GM21360 (cell line): ENCODE measurements at regions not wholly inside any gene's neighbourhood (a gene's known extent, or its start where the extent isn't known, plus 50 kb on each side); places are given as distances from the start of the nearest gene placed in this dataset.

Experiments used
- ATAC-seq: cut with Tn5 transposase; IDR thresholded peaks from one replicate; pipeline ENCODE4 v1.9.1; 2021; ENCODE audit warnings: mild to moderate bottlenecking, moderate library complexity; ENCODE audit not compliant: unreplicated experiment

DNA sequence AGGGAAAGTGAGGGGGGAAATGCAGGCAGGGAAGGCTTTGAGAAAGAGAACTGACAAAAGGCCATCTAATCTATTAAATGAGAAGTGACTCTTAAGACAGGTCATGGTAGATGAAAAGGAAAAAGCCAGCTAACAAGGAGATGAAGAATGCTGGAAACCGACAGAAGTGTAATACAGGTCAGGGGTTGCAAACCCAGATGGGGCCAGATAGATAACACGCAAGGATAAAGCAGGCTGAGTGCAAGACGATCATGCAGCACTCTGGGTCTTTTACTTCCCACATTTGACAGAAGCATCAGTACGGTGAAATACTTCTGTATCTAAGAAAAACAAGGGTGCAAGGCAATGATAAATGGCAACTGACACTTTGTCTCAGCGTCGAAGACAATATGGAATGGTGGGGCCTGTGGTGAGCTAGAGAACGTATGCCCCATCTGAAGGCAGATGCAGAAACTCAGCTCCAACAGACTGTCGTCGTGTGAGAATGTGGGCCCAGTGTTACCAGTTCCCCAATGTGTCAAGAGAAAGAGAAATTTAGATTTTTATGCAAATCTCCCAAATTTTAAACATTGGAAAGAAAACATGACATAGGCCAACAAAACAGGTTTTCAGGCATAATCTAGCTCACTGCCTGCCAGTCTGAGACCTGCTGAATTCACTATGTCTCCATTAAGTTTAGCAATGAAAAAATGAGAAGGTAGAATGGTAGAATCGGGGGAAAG, 187.4 kb downstream of the PHLDA1 start:
- no peak for ATAC-seq

GRCh38 chr12:75842090-75842489, 189.5 kb downstream of the PHLDA1 start:
- ATAC-seq = no peak

- no peak for ATAC-seq
These were observed 190.6 kb downstream of the PHLDA1 start for GRCh38 chr12:75840994-75841355.

GRCh38 chr12:75838309-75838708, 193.3 kb downstream of the PHLDA1 start:
- ATAC-seq = no peak

GRCh38 chr12:75837700-75838099, 193.9 kb downstream of the PHLDA1 start:
- ATAC-seq = no peak

DNA sequence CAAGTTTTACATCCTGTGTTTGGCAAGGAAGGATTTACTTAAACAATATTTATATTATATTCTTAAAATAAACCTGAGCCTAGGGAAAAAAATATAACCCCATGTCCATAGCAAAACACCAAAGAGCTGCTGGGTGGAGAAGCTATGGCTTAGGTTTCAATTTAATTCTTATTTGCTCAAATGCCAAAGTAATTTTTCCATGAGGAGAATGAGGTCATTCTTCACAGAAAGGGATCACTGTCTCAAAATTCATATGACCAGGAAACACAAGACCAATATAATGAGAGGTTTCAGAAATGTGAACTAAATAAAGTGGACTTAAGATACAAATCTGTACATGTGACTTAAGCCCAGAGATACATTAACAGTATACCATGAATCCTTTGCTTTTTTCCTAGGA, 195.0 kb downstream of the PHLDA1 start:
- ATAC-seq = no peak

- no peak for ATAC-seq
These were observed 197.0 kb downstream of the PHLDA1 start for GRCh38 chr12:75834591-75834990.

DNA sequence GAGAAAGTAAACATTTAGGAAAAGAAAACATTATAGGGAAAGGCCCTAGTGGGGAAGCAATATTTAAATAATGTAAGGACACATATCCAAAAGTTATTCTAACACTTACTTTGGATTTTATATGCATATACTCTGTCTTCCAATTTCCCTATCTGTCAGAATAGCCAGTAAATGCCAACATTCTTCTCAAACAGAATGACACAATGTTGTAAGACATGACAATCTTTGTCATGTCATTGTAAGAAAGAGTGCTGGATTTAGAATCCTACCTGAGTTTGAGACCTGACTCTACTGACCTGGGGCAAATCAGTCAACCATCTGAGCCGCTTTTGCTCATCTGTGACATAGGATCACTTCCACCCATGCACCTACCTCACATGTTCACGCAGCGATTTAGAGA, 198.3 kb downstream of the PHLDA1 start:
- ATAC-seq = no peak

DNA sequence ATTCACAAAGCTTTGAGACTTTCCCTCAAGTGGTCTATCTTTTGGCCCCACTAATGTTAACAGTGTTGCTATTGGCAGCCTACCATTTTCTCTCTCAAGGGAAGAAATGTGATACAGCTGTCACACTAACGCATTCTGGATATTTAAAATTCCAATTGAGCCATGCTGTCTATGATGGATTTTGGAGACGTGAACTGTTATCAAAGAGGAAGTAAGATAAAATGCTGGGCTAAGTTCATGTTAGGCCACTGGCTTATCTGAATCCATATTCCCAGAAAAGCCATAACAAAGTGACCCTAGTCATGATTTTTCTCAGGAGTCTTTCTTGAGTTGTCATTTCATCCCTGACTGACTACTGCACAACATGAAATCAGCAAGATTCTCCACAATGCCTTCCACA, 200.2 kb downstream of the PHLDA1 start:
- no peak for ATAC-seq

GRCh38 chr12:75827061-75827460, 204.5 kb downstream of the PHLDA1 start:
- ATAC-seq = no peak

GRCh38 chr12:75825686-75826085, 205.9 kb downstream of the PHLDA1 start:
- no peak for ATAC-seq

- ATAC-seq = no peak
These were observed 208.1 kb downstream of the PHLDA1 start for GRCh38 chr12:75823475-75823874.

GRCh38 chr12:75822416-75822815, 209.2 kb downstream of the PHLDA1 start:
- no peak for ATAC-seq

DNA sequence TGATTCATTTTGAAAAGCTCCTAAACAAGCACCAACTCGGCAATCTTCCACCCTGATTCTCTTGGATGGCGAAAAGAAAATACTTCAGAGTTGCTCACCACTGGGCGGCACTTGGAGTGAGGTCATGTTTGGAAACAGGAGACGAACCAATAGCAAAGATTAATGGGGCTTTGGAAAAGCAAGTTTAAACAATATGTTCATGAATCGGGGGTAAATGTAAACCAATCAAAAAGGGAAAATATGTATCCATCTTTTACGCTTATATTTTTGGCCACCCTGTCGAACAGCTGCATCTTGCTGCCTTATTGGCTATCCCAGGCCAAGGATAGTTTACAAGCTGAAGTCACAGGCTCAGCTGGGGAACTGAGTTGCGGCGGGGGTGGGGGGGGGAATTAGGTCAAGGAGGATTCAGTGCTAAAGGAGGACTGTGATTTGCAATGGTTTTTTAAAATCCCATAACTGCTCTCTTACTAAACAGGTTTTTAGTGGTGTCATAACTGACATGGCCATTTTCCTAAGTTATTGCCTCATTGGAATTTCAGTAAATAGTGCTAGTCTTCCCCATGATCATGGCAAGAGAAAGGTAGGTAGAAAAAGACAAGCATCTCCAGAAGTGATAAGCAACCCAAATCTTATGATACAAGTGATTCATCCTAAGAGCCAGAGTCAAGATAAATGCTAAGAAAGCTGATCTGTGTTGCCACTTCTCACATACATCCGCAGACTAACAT, 210.6 kb downstream of the PHLDA1 start:
- ATAC-seq = no peak

DNA sequence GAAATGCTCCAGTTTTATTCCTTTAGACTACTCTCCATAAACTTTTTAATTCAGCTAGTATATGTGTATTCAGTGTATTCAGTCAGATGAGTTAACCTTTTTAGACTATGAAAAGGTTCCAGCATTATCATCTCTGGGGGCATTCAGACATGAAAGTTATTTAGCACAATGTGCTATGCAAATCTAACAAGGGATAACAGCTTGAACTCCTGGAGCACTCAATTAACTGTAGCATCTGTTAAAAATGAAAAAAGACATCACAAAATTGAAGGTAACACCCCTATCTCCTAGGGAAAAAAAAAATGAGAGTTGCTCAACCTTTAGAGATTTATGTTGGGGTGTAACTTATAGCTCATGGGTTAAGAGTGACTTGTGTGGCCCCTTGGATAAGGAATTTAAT, 211.5 kb downstream of the PHLDA1 start:
- ATAC-seq = no peak

DNA sequence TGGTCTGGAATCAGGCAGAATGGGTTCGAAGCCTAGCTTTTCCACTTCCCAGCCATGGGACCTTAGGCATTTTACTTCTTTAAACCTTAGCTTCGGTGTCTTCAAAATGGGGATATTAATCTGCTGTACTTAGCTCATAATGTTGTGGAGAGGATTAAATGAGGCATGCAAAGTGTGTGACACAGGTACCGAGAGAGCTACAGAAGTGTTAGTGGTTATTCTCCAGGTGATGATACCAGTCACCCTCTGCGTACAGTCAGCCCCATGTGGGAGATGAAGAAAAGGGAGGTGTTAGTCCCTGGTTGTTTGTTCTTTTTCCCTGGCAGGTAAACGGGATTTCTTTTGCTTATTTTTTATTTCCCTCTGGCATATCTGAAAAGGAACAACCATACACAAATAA, 212.1 kb downstream of the PHLDA1 start:
- ATAC-seq = no peak

DNA sequence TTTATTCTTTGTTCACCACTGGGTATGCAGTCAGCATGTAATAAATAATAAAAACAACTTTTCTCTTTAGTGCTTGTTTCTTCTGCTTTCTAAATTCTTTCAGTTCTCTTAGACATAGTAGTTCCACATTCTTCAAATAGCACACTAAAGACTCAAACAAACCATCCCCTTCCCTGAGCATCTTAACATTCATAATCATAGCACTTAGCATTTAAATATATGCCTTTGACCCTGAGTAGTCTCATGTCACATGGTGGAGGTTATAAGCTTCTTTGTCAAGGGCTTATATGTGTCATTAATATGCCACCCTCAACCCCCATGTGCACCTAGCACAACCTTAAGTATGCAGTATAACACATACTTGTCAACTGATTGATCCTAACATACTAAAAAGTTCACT, 212.7 kb downstream of the PHLDA1 start:
- ATAC-seq = no peak

DNA sequence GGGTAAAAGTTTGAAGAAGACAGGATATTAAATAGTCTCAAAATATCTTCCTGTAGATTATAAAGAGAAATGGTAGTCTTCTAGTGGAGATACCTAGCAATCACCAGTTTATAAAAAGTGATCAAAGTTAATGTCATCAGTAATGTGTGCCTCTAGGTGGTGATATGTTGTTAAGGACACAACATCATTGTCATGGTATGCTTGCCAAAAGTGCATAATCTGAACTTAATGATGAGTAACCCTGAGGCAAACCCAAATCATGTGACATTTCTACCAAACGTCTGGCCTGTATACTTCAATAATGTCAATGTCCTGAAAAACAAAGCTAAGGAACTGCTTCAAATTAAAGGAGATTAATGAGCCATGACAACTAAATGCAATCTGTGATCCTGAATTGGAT, 214.7 kb downstream of the PHLDA1 start:
- no peak for ATAC-seq

DNA sequence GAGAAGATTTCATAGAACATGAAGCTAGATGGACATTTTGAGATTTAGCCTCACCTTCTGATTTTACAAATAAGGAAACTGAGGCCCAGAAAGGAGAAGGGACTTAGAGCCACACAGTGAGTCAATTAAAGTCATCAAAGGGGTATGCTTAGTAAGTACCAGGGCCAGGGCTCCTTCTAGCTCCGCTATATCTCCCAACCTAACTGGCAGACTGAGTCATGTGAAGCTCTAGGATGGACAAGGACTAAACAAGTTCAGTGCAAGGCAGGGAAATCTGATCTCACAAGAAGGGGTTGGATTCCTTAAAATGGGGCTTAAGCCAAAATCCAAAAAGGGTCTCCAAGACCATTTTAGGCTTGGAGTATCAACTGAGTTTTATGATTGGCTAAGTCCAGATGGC, 215.8 kb downstream of the PHLDA1 start:
- no peak for ATAC-seq

- ATAC-seq = no peak
These were observed 216.5 kb downstream of the PHLDA1 start for GRCh38 chr12:75814851-75815754.

DNA sequence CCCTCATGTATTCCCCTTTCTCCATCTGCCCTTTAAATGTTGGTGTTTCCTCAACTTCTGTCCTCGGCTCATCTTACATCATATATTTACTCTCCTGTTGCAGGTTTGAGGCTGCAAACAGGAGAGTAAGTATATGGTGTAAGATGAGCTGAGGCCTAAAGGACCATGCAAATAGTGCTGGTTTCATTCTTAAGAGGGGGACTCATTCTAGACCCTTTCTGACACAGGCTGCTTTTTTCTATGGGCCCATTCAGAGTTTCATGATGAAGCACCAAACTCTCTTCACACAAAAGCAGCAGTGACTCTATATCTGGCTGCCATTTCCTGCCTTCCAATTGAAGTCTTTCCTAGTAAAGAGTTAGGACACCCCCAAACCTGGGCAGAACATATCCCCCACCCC, 218.5 kb downstream of the PHLDA1 start:
- ATAC-seq = no peak
